ENCODE measurements at regions not wholly inside any gene's neighbourhood (a gene's known extent, or its start where the extent isn't known, plus 50 kb on each side); places are given as distances from the start of the nearest gene placed in this dataset.

DNA sequence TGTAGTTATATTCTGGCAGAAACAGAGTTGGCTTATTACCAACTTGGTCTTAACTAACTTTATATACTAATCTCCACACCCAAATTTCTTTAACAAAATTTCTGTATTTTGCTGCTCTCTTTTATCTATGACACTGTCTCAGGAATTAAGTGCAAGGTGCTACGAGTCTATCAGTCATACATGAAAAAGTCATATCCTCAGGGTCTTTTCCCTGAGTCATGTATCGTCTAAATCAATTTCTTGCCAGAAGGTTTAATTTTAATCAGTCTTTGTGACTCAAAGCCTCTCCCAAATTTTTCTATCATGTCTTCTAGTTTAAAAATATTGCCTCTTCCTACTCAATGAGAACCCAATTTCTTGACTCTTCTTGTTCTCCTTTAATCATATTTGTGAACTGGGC lies 1803.6 kb upstream of the PCDH7 start:
- Histone ChIP-seq H3K4me3 (replicated peaks; ENCODE audit: low read depth, low read length) (no peak overlapping the region), H3K36me3 (ENCODE audit: control insufficient read depth, insufficient read depth, low read length) (no peaks in the 10 kb centered on the region), H3K27me3 (replicated peaks; ENCODE audit: control insufficient read depth, insufficient read depth, low read length) (no peaks in the 10 kb centered on the region)
- DNase-seq (ENCODE audit: extremely low read depth, insufficient read length): no peak
- TF ChIP-seq, protein P1, sequence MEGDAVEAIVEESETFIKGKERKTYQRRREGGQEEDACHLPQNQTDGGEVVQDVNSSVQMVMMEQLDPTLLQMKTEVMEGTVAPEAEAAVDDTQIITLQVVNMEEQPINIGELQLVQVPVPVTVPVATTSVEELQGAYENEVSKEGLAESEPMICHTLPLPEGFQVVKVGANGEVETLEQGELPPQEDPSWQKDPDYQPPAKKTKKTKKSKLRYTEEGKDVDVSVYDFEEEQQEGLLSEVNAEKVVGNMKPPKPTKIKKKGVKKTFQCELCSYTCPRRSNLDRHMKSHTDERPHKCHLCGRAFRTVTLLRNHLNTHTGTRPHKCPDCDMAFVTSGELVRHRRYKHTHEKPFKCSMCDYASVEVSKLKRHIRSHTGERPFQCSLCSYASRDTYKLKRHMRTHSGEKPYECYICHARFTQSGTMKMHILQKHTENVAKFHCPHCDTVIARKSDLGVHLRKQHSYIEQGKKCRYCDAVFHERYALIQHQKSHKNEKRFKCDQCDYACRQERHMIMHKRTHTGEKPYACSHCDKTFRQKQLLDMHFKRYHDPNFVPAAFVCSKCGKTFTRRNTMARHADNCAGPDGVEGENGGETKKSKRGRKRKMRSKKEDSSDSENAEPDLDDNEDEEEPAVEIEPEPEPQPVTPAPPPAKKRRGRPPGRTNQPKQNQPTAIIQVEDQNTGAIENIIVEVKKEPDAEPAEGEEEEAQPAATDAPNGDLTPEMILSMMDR (IDR thresholded peaks at IDR 0.05; ENCODE audit: insufficient read depth, low read length, poor library complexity, severe bottlenecking): no peak

DNA sequence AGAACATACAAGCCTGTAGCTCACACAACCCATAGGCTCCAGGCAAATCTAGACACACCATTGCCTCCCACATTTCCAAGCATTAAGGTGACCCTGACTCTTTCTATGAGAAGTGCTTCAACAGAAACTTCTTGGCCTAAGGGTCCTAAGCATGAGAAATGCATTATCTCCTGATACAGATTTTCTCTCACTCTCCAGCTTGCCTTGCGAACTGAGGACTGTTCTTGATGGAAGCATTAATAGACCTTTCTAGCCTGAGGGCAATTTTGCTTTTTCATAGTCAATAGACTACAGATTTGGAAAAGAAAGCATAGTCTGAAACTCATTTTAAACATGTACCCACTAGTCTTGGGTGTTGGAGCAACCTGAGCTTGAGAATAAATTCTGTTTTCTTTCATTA lies 1801.3 kb upstream of the PCDH7 start:
- Histone ChIP-seq H3K36me3 (ENCODE audit: control insufficient read depth, insufficient read depth, low read length) (no peaks in the 10 kb centered on the region), H3K4me3 (replicated peaks; ENCODE audit: low read depth, low read length) (no peak overlapping the region), H3K27me3 (replicated peaks; ENCODE audit: control insufficient read depth, insufficient read depth, low read length) (no peaks in the 10 kb centered on the region)
- no peak for DNase-seq (ENCODE audit: extremely low read depth, insufficient read length)
- TF ChIP-seq, protein P1 (IDR thresholded peaks at IDR 0.05; ENCODE audit: insufficient read depth, low read length, poor library complexity, severe bottlenecking): no peak

DNA sequence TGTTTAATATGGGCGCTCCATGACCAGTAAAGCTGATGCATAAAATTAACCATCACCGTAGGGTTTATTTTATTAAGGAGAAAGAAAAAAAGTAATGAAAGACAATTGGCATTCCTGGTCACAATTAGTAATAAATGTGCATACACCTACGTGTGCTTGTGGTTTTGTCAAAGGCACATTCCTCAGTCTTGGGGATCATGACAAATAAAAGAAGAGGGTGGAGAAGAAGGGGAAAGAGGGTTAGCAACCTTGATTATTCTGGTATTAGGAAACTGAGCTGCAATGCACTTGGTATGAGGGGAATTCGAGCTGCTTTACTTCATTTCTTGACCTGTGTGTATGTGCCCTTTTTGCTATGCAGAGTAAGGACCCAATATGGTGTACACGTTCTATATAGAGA lies 1798.3 kb upstream of the PCDH7 start:
- H3K36me3 ChIP-seq (ENCODE audit: control insufficient read depth, insufficient read depth, low read length): no peaks in the 10 kb centered on the region
- no peak for DNase-seq (ENCODE audit: extremely low read depth, insufficient read length)
- no peak overlapping the region for H3K4me3 ChIP-seq (replicated peaks; ENCODE audit: low read depth, low read length)
- H3K27me3 ChIP-seq (replicated peaks; ENCODE audit: control insufficient read depth, insufficient read depth, low read length): no peaks in the 10 kb centered on the region
- TF ChIP-seq, protein P1 (IDR thresholded peaks at IDR 0.05; ENCODE audit: insufficient read depth, low read length, poor library complexity, severe bottlenecking): no peak

DNA sequence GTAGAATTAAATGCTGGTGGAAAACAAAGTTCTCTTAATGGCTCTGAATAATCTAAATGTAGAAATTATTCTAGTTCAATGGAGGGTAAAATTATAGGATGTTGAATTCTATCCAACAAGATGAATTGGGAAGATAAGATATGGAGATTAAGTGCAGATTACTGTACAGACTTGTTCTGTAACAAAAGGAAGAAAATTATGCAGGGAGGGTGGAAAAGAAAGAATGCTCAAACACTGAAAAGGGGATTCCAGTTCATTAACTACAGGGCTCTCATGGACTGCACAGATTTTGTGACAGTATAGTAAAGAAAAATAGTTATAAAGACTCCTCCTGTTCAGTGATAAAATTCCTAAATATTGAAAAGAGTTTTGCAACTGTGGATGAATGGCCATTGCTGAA lies 1794.0 kb upstream of the PCDH7 start:
- no peaks in the 10 kb centered on the region for H3K27me3 ChIP-seq (replicated peaks; ENCODE audit: control insufficient read depth, insufficient read depth, low read length)
- H3K4me3 ChIP-seq (replicated peaks; ENCODE audit: low read depth, low read length): no peak overlapping the region
- no peak for DNase-seq (ENCODE audit: extremely low read depth, insufficient read length)
- TF ChIP-seq, protein P1 (IDR thresholded peaks at IDR 0.05; ENCODE audit: insufficient read depth, low read length, poor library complexity, severe bottlenecking): no peak
- H3K36me3 ChIP-seq (ENCODE audit: control insufficient read depth, insufficient read depth, low read length): no peaks in the 10 kb centered on the region

DNA sequence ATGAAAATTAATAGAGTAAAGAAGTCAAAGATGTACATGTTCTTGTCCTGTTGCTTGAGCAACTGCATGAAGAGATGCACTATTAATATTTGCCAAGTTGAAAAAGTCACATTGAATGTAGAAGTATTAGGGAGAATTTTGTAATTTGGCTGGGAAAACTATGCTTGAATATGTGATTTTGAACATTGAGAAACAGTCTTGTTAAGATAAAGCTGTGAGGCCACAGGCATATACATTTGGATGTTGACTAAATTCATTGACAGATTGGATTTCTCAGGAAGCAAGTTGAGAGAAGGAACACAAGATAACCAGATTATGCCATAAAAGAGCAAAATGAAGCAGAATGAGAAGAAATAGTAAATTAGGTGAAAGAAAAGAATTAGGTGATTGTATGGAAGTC lies 1777.5 kb upstream of the PCDH7 start:
- Histone ChIP-seq H3K36me3 (ENCODE audit: control insufficient read depth, insufficient read depth, low read length) (no peaks in the 10 kb centered on the region), H3K4me3 (replicated peaks; ENCODE audit: low read depth, low read length) (no peak overlapping the region), H3K27me3 (replicated peaks; ENCODE audit: control insufficient read depth, insufficient read depth, low read length) (no peaks in the 10 kb centered on the region)
- no peak for DNase-seq (ENCODE audit: extremely low read depth, insufficient read length)
- TF ChIP-seq, protein P1 (IDR thresholded peaks at IDR 0.05; ENCODE audit: insufficient read depth, low read length, poor library complexity, severe bottlenecking): no peak

DNA sequence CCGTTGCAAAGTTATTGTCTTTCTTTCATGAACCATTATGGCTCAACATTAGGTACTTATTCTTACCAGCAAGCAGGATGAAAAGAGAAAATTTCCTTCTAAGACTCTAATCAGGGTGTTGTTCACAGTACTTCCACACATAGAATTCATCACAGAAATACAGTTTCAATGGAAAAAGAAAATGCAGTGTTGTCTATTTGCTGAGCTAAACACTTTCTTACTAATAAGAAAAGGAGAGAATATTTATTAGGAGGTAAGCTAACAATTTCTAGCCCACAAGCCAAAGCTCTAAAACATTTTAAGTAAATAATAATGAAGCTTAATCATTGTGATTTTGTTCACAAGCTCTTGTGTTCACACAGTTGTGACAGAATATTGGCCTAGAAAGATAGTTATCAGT lies 1772.8 kb upstream of the PCDH7 start:
- Histone ChIP-seq H3K36me3 (ENCODE audit: control insufficient read depth, insufficient read depth, low read length) (no peaks in the 10 kb centered on the region), H3K27me3 (replicated peaks; ENCODE audit: control insufficient read depth, insufficient read depth, low read length) (no peaks in the 10 kb centered on the region), H3K4me3 (replicated peaks; ENCODE audit: low read depth, low read length) (no peak overlapping the region)
- TF ChIP-seq, protein P1 (IDR thresholded peaks at IDR 0.05; ENCODE audit: insufficient read depth, low read length, poor library complexity, severe bottlenecking): no peak
- DNase-seq (ENCODE audit: extremely low read depth, insufficient read length): no peak
